ENCODE measurements at regions not wholly inside any gene's neighbourhood (a gene's known extent, or its start where the extent isn't known, plus 50 kb on each side); places are given as distances from the start of the nearest gene placed in this dataset.
"Not testable (repeated sequence)": the region's sequence is repeated elsewhere in the genome, so short reads cannot be mapped to it uniquely, and the experiment has no call there.

DNA sequence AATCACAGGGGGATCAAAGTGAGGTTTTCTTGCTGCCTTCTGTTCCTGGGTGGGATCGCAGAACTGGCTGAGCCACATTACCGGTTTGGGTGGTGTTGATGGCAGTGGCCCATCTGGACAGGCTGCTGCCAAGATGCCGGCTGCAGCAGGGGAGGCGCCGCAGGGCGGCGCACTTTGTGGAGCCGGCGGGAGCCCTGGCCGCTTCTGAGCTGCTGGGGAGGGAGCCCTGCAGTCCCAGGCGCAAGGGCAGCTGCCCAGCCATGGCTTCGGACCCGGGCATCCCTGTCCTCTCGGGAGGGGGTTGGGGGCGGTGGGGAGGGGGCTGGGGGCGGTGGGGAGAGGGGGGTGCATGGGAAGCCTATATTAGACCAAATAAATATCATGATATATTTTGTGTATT is 1407.3 kb downstream of the SPATA31A7 start:
- TF ChIP-seq POLR2A, POLR2AphosphoS5, EP300 (IDR thresholded peaks at IDR 0.05): not testable (repeated sequence)
- TF ChIP-seq, protein P1, sequence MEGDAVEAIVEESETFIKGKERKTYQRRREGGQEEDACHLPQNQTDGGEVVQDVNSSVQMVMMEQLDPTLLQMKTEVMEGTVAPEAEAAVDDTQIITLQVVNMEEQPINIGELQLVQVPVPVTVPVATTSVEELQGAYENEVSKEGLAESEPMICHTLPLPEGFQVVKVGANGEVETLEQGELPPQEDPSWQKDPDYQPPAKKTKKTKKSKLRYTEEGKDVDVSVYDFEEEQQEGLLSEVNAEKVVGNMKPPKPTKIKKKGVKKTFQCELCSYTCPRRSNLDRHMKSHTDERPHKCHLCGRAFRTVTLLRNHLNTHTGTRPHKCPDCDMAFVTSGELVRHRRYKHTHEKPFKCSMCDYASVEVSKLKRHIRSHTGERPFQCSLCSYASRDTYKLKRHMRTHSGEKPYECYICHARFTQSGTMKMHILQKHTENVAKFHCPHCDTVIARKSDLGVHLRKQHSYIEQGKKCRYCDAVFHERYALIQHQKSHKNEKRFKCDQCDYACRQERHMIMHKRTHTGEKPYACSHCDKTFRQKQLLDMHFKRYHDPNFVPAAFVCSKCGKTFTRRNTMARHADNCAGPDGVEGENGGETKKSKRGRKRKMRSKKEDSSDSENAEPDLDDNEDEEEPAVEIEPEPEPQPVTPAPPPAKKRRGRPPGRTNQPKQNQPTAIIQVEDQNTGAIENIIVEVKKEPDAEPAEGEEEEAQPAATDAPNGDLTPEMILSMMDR (IDR thresholded peaks at IDR 0.05) = not testable (repeated sequence)
